Left lung (tissue), 4 donors: ENCODE measurements at regions not wholly inside any gene's neighbourhood (a gene's known extent, or its start where the extent isn't known, plus 50 kb on each side); places are given as distances from the start of the nearest gene placed in this dataset.
"Not testable (repeated sequence)": the region's sequence is repeated elsewhere in the genome, so short reads cannot be mapped to it uniquely, and the experiment has no call there.

Source experiments
- ATAC-seq: fragments of 200-7000 bp; cut with Tn5 transposase; one replicate; pipeline ENCODE4 v1.9.1; 2020; ENCODE audit warnings: moderate library complexity
- DNase-seq, 4 donors: peaks; one replicate each; pipeline ENCODE4 v3.0.0-alpha.2; 2013 to 2020
- H3K27ac ChIP-seq, 2 donors: fragments of 200-600 bp; sonication (generic) in 1 of 2; one replicate each; pipeline versions ENCODE4 v1.5.0 to v1.8.0; 2020 to 2021
- H3K27me3 ChIP-seq, 2 donors: fragments of 200-600 bp; sonication (generic) in 1 of 2; one replicate each; pipeline versions ENCODE4 v1.5.0 to v1.8.0; 2020 to 2021
- H3K36me3 ChIP-seq, 2 donors: fragments of 200-600 bp; sonication (generic) in 1 of 2; one replicate each; pipeline versions ENCODE4 v1.5.0 to v1.8.0; 2020 to 2021
- H3K4me1 ChIP-seq, 2 donors: fragments of 200-600 bp; one replicate each; pipeline ENCODE4 v1.8.0; 2021
- H3K4me3 ChIP-seq, 2 donors: fragments of 200-600 bp; sonication (generic) in 1 of 2; one replicate each; pipeline versions ENCODE4 v1.5.0 to v1.8.0; 2020 to 2021; ENCODE audit warnings: mild to moderate bottlenecking in 1 of 2
- H3K9me3 ChIP-seq, 2 donors: fragments of 200-600 bp; sonication (generic) in 1 of 2; one replicate each; pipeline versions ENCODE4 v1.5.0 to v1.8.0; 2020 to 2021
- intact Hi-C, 2 donors: fragments of 100-400 bp; cut with DNase I; formaldehyde crosslinking; loops; one replicate each; pipeline versions ENCODE4 v1.11.2 to v1.14.2; 2022
- donor health status: DM: no; HTN: yes; CAD: no.
- donor health status: DM: no; HTN: no; CAD: no.

DNA sequence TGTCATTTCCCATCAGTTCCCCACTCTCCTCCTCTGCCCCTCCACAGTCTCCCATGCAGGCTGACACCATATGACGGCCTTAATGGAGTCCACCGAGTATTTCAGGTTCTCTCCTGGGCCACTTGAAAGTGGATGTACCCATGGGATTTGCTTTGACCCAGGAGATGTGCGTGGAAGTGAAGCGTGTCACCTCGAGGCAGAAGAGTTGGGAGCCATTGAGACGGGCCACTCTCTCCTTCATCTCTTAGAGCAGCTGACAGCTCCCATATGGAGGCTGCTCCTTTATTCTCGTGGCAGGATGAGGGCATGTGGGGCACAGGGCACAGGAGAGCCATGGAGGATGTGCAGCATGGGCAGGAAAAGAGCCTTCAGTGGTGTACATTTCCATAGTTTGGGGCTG is 144.7 kb upstream of the CRYM start:
- H3K36me3 ChIP-seq, intact Hi-C loops, ATAC-seq: not testable (repeated sequence)

DNA sequence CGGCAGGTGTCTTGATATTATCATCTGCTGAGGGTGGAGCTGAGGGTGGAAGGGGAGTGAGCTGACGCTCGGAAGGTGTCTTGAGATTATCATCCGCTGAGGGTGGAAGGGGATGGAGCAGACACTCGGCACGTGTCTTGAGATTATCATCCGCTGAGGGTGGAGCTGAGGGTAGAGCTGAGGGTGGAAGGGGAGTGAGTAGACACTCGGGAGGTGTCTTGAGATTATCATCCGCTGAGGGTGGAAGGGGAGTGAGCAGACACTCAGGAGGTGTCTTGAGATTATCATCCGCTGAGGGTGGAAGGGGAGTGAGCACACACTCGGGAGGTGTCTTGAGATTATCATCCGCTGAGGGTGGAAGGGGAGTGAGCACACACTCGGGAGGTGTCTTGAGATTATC is 126.6 kb upstream of the CRYM start:
- H3K27me3 ChIP-seq, DNase-seq, intact Hi-C loops, H3K36me3 ChIP-seq, ATAC-seq, H3K9me3 ChIP-seq, H3K27ac ChIP-seq, H3K4me3 ChIP-seq, H3K4me1 ChIP-seq: not testable (repeated sequence)

More for the DNA sequence above, 144.7 kb upstream of the CRYM start:
- not testable (repeated sequence) for H3K9me3 ChIP-seq, H3K4me1 ChIP-seq, H3K4me3 ChIP-seq, H3K27ac ChIP-seq, H3K27me3 ChIP-seq
- DNase-seq: peak in 1 of 4 donors; percentile 1

DNA sequence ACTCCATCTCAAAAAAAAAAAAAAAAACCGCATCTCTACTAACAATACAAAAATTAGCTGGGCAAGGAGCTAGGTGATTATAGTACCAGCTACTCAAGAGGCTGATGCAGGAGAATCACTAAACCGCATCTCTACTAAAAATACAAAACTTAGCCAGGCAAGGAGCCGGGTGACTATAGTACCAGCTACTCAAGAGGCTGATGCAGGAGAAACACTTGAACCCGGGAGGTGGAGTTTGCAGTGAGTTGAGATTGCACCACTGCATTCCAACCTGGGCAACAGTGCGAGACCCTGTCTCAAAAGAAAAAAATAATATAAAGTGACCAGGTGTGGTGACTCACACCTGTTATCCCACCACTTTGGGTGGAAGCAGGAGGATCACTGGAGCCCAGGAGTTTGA is 119.8 kb upstream of the CRYM start:
- DNase-seq, intact Hi-C loops, H3K36me3 ChIP-seq, ATAC-seq, H3K4me3 ChIP-seq, H3K9me3 ChIP-seq, H3K4me1 ChIP-seq, H3K27me3 ChIP-seq, H3K27ac ChIP-seq: not testable (repeated sequence)

DNA sequence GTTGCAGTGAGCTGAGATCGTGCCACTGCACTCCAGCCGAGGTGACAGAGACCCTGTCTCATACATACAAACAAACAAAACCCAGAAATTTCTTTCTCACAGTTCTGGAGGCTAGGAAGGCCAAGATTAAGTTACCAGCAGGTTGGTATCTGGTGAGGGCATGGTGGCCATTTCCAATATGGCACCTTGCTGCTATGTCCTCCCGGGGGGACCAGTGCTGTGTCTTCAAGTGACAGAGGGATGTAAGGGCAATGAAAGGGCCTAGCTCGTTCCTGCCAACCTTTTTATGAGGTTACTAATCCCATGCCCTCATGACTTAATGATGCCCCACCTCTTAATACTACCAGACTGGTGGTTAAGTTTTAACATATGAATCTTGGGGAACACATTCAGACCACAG is 118.5 kb upstream of the CRYM start:
- H3K36me3 ChIP-seq, H3K4me1 ChIP-seq, H3K27ac ChIP-seq, DNase-seq, intact Hi-C loops, H3K27me3 ChIP-seq, ATAC-seq, H3K4me3 ChIP-seq, H3K9me3 ChIP-seq: not testable (repeated sequence)

DNA sequence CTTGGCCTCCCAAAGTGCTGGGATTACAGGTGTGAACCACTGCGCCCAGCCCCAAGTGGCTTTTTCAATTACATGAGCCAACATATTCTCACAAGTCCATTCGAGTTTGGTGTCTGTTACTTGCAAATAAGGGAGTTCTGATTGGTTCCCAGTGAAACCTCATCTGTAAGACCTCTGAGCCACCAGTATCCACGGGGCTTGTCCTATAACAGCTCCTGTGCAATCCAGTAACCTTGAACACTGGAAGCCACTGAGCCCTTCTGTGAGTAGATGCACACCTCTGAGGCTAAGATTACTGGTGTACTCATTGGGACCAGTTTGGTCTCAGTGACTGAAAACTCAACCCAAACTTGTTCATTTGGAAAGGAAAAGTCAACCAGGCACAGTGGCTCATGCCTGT is 112.5 kb upstream of the CRYM start:
- intact Hi-C loops, H3K9me3 ChIP-seq, H3K4me1 ChIP-seq, DNase-seq, H3K27ac ChIP-seq, H3K36me3 ChIP-seq, ATAC-seq, H3K27me3 ChIP-seq, H3K4me3 ChIP-seq: not testable (repeated sequence)

DNA sequence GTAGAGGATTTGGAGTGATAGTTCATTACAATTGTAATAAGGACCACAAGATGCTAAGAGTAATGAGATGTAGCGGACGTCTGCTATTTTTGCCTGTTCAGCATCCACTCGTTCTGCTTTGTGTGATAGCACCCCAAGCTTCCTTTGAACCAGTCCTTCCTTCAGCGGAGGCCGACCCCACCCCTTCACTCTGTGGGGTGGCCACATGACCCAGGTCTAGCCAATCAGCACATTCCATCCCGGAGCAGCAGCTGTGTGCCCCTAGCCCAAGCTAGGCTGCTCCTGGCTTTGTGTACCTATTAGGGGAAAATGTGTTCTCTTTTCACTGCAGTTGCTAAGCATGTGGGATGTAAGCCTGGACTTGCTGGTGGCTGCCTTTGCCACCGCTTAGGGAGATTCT is 111.8 kb upstream of the CRYM start:
- H3K9me3 ChIP-seq, H3K27me3 ChIP-seq, H3K36me3 ChIP-seq, intact Hi-C loops, H3K4me1 ChIP-seq, DNase-seq, H3K4me3 ChIP-seq, H3K27ac ChIP-seq, ATAC-seq: not testable (repeated sequence)

DNA sequence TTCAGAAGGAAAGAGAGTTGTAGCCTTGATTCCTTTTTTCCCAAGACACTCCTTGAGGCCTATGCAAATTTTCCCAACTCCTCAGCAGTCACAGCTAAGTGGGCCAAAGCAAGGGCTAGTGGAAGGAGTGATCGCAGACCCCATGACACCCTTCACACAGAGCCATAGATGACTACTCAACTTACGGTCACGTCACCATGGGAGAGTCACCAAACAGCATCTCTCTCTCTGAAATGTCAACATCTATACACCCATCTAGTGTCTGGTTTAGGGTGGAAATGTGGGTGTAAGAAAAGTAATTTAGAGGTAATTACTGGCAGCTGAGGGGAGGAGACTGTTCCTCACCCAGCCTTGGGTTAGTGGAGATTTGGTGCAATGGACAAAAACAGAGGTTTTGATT is 109.7 kb upstream of the CRYM start:
- H3K4me1 ChIP-seq, H3K27me3 ChIP-seq, DNase-seq, H3K36me3 ChIP-seq, intact Hi-C loops, H3K27ac ChIP-seq, H3K4me3 ChIP-seq, ATAC-seq, H3K9me3 ChIP-seq: not testable (repeated sequence)

DNA sequence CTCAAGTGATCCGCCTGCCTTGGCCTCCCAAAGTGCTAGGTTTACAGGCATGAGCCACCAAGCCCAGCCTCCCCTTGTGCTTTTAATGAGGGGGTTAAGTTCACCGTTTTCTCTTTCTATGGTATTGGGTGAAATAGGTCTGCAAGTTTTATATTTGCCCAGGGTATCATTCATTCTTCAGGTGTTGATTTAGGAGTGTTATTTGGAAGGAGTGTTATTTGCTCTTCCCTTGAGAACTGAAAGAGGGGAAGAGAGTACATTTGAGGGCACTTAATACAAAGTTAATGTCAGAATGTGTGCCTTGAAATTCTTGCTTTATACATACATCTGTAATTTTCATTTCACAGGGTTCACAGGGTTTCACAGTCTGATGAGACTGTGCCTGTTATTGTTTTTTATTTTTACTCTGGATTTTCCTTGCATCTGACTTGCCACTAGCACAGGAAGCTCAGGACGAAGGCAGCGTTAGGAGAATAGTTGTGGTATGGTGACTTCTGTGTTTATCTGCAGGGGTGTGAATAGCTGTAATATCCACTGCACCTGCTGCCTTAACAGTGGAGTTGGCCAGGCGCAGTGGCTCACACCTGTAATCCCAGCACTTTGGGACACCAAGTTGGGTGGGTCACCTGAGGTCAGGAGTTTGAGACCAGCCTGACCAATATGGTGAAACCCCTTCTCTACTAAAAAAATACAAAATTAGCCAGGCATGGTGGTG is 108.3 kb upstream of the CRYM start:
- ATAC-seq: peak; percentile 93
- H3K27me3 ChIP-seq, intact Hi-C loops: not testable (repeated sequence)

DNA sequence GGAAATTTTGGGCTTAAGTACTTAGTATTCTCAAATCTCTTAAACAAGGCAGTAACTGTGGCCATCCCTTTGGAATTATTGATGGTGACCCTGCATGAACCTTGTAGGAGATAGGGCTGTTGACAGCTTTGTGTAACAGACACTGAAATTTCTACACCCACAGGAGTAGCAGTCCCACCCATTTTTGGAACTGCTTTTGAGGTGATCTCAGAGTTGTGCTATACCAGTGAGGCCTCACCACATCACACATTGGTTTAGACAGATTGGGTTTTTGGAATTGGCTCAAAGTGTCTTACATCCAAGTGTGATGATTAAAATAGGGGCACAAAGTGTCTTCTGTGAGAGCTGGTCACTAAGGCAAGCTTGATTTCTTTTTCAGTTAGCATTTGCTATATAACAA is 105.6 kb upstream of the CRYM start:
- intact Hi-C loops: not testable (repeated sequence)

More for the DNA sequence above, 108.3 kb upstream of the CRYM start:
- not testable (repeated sequence) for H3K4me1 ChIP-seq, H3K36me3 ChIP-seq, H3K4me3 ChIP-seq, H3K27ac ChIP-seq, DNase-seq, H3K9me3 ChIP-seq

DNA sequence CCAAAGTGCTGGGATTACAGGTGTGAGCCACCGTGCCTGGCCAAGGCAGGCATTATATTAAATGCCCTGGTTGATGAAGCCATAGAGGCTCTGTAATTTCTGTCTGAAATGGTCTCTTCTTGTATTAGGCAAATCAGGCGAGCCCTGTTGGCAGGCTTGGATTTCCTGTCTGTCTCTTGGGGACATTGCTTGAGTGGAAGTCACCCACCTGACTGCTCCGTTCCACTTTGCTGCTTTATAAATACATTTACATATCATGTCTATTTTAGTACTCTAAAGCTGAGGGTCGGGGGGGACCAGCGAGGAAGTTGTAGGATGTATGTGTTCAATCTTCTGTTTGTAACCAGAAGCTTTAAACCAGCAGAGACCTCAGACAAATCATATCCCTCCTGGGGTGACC is 101.6 kb upstream of the CRYM start:
- H3K4me1 ChIP-seq, H3K27ac ChIP-seq, H3K36me3 ChIP-seq, H3K9me3 ChIP-seq, DNase-seq, H3K4me3 ChIP-seq, H3K27me3 ChIP-seq, intact Hi-C loops, ATAC-seq: not testable (repeated sequence)

More for the DNA sequence above, 105.6 kb upstream of the CRYM start:
- not testable (repeated sequence) for H3K27ac ChIP-seq, DNase-seq, H3K4me1 ChIP-seq, H3K9me3 ChIP-seq, H3K4me3 ChIP-seq, H3K27me3 ChIP-seq, ATAC-seq, H3K36me3 ChIP-seq

DNA sequence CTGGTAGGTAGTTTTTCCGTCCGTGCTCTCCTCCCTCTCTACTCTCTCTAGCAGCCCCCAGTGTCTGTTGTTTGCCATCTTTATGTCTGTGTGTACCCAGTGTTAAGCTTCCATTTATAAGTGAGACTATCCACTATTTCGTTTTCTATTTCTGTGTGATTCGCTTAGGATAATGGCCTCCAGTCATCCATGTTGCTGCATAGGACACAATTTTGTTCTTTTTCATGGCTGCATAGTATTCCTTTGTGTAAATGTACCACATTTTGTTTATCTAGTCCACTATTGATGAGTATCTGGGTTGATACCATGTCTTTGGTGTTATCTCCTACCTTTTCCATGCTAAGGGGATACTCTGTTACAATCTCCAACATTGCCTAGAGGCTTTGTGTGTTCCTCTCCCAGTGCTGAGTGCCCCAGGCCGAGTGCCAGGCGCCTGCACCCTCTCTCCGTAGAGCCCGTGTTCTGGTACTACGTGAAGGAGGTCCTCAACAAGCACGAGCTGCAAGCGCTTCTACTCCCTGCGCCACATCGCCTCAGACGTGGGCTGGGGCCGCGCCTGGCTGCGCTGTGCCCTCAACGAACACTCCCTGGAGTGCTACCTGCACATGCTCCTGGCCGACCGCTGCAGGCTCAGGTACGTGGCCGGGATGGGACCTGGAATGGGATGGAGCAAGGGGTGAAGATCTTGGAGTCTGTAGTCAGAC is 98.3 kb upstream of the CRYM start:
- H3K27me3 ChIP-seq, H3K4me3 ChIP-seq, intact Hi-C loops: not testable (repeated sequence)

DNA sequence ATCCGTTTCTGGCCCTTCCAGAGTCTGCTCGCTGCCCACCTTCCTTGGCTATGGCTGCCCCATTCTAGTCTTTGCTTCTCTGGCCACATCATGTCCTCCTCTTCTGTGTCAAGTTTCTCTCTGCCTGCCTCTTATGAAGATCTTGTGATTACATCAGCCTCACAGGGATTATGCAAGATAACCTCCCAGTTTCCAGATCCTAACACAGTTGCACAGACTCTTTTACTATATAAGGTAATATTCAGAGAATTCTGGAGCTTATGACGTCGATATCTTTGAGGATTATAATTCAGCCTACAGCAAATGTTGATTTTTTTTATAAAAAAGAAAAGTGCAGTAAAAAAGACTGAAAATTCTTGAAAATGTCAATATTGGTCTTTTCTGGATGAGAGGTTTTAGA is 97.2 kb upstream of the CRYM start:
- DNase-seq, H3K4me1 ChIP-seq, H3K27me3 ChIP-seq, intact Hi-C loops, H3K36me3 ChIP-seq, H3K27ac ChIP-seq, H3K4me3 ChIP-seq, H3K9me3 ChIP-seq: not testable (repeated sequence)
- peak; percentile 83 for ATAC-seq

More for the DNA sequence above, 98.3 kb upstream of the CRYM start:
- H3K4me1 ChIP-seq, H3K27ac ChIP-seq, H3K9me3 ChIP-seq, ATAC-seq, H3K36me3 ChIP-seq, DNase-seq: not testable (repeated sequence)

DNA sequence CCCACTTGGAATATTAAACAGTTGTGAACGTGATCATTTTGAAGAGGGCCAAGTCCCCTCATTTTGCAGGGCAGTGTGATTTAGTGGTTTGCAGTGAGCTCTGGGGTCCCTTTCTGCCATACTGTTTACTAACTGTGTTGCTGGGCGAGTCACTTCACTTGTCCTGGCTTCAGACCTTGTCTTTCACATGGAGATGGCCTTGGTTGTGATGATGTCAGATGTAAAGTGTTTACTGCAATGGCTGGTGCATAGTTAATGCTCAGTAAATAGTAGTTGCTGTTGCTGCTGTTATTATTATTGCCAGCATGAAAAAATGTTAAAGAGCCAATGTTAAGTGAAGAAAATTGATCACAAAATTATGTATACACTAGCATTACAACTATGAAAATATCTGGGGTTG is 95.4 kb upstream of the CRYM start:
- H3K36me3 ChIP-seq, H3K9me3 ChIP-seq, ATAC-seq, H3K4me1 ChIP-seq, H3K4me3 ChIP-seq, H3K27ac ChIP-seq, H3K27me3 ChIP-seq, DNase-seq, intact Hi-C loops: not testable (repeated sequence)

DNA sequence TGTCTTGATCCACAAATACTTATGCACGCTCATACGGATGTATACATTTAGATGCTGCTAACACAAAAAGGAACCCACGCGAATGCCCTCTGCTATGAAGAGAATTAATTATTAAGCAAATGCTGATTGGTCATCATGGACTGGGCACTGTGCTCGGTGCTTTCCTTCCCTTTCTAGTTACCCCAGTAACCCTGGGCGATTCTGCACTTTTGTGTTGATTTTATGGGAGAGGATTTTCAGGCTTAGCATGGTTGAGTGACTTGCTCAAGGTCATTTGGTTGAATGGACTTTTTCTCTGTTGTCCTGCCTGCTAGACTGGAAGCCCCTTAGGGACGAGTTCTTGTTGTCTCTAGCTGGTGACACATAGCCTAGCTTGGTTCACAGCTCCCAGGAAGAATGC is 94.8 kb upstream of the CRYM start:
- H3K4me3 ChIP-seq, intact Hi-C loops, H3K4me1 ChIP-seq, H3K9me3 ChIP-seq, H3K36me3 ChIP-seq, H3K27me3 ChIP-seq, DNase-seq, H3K27ac ChIP-seq: not testable (repeated sequence)
- ATAC-seq: peak; percentile 28
